Keratinocyte (primary cell): ENCODE measurements at regions not wholly inside any gene's neighbourhood (a gene's known extent, or its start where the extent isn't known, plus 50 kb on each side); places are given as distances from the start of the nearest gene placed in this dataset.
"Not testable (repeated sequence)": the region's sequence is repeated elsewhere in the genome, so short reads cannot be mapped to it uniquely, and the experiment has no call there.

ENCODE experiments used
- DNase-seq: peaks from one replicate; pipeline ENCODE4 v3.0.0-alpha.2; 2011; ENCODE audit warnings: low read depth, missing footprints, low spot score
- FAIRE-seq: peaks from 2 replicates; lab custom pipeline; 2011; peaks lifted over from hg19 to GRCh38; lab: Jason Lieb, UNC
- H2AFZ ChIP-seq: 2 replicates; pipeline ENCODE4 v1.6.0; 2012; ENCODE audit warnings: low read length, control low read depth, inconsistent platforms; ENCODE audit not compliant: control insufficient read depth
- H3K27ac ChIP-seq: 2 replicates; pipeline ENCODE4 v1.5.1; 2011; ENCODE audit warnings: low read length; ENCODE audit not compliant: control insufficient read depth, insufficient read depth
- H3K27me3 ChIP-seq: 3 replicates; pipeline ENCODE4 v1.6.0; 2011; ENCODE audit warnings: low read length; ENCODE audit not compliant: control insufficient read depth, insufficient read depth; ENCODE audit errors: extremely low read depth
- H3K36me3 ChIP-seq, 2 experiments: 2 replicates in 1 of 2; 3 replicates in 1 of 2; pipeline ENCODE4 v1.5.1; 2011; ENCODE audit warnings: low read length in 2 of 2, mild to moderate bottlenecking in 1 of 2; ENCODE audit not compliant: control insufficient read depth in 2 of 2, insufficient read depth in 2 of 2; ENCODE audit errors: extremely low read depth in 1 of 2
- H3K4me1 ChIP-seq: 3 replicates; pipeline ENCODE4 v1.5.1; 2011; ENCODE audit warnings: low read length; ENCODE audit not compliant: control insufficient read depth, insufficient read depth; ENCODE audit errors: extremely low read depth
- H3K4me2 ChIP-seq: 3 replicates; pipeline ENCODE4 v1.6.0; 2011; ENCODE audit warnings: low read depth, low read length; ENCODE audit not compliant: control insufficient read depth, insufficient read depth; ENCODE audit errors: extremely low read depth
- H3K4me3 ChIP-seq, 3 experiments: fragments of 200-600 bp in 1 of 3; sonication (generic) in 1 of 3; 2 replicates in 2 of 3; 3 replicates in 1 of 3; pipeline ENCODE4 v1.5.1; 2011 to 2016; ENCODE audit warnings: low read length in 3 of 3, mild to moderate bottlenecking in 3 of 3, control low read depth in 2 of 3, inconsistent platforms in 1 of 3, low read depth in 1 of 3, mixed read lengths in 1 of 3, mixed run types in 1 of 3, moderate library complexity in 1 of 3; ENCODE audit not compliant: control insufficient read depth in 2 of 3, insufficient read depth in 2 of 3; ENCODE audit errors: extremely low read depth in 1 of 3
- H3K79me2 ChIP-seq: 2 replicates; pipeline ENCODE4 v1.6.0; 2012; ENCODE audit warnings: low read length; ENCODE audit not compliant: control insufficient read depth, insufficient read depth
- H3K9ac ChIP-seq: 3 replicates; pipeline ENCODE4 v1.6.0; 2011; ENCODE audit warnings: low read length; ENCODE audit not compliant: control insufficient read depth, insufficient read depth; ENCODE audit errors: extremely low read depth
- H3K9me1 ChIP-seq: 3 replicates; pipeline ENCODE4 v1.6.0; 2011; ENCODE audit warnings: low read length; ENCODE audit not compliant: control insufficient read depth, insufficient read depth; ENCODE audit errors: extremely low read depth
- H3K9me3 ChIP-seq: 2 replicates; pipeline ENCODE4 v1.5.1; 2012; ENCODE audit warnings: low read depth, low read length; ENCODE audit not compliant: control insufficient read depth
- H4K20me1 ChIP-seq: 3 replicates; pipeline ENCODE4 v1.6.0; 2011; ENCODE audit warnings: low read length; ENCODE audit not compliant: control insufficient read depth, insufficient read depth; ENCODE audit errors: extremely low read depth
- EZH2 ChIP-seq: IDR thresholded peaks from one replicate; pipeline ENCODE4 v1.6.1; 2012; ENCODE audit warnings: inconsistent platforms, mild to moderate bottlenecking, low read length, moderate library complexity
- dilution Hi-C: fragments of 300-500 bp; cut with MboI; formaldehyde crosslinking; loops from one replicate; pipeline ENCODE4 v1.7.0; 2020; ENCODE audit warnings: low sequenced_read_pairs; ENCODE audit not compliant: extremely low pct_ligation_motif_present
- TF ChIP-seq, protein P1 (sequence below), 3 experiments: IDR thresholded peaks in 1 of 3; conservative IDR thresholded peaks in 1 of 3; optimal IDR thresholded peaks in 1 of 3; 2 replicates in 2 of 3; 3 replicates in 1 of 3; pipeline versions ENCODE3 to v1.5.1; 2011; ENCODE audit warnings: low read length in 3 of 3, mild to moderate bottlenecking in 3 of 3, moderate library complexity in 2 of 3, control low read depth in 1 of 3, inconsistent platforms in 1 of 3; ENCODE audit not compliant: insufficient read depth in 2 of 3; ENCODE audit errors: extremely low read depth in 1 of 3

DNA sequence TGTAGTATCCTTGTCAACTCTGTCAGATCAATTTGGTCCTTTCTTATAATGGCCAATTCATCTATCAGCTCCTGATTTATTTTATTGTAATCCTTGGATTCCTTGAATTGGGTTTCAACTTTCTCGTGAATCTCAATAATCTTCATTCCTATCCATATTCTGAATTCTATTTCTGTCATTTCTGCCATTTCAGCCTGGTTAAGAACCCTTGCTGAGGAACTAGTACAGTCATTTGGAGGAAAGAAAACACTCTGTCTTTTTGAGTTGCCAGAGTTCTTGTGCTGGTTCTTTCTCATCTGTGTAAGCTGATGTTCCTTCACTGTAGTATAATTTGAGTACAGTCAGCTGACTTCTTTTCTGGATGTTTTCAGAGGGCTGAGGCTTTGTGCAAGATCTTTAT is 84.5 kb downstream of the CETN3 start:
- FAIRE-seq (no peak), DNase-seq (no peak)
- Histone ChIP-seq H3K4me1 (no peaks in the 10 kb centered on the region), H3K9me3 (no peaks in the 10 kb centered on the region), H2AFZ (no peak overlapping the region), H3K4me3 (no peak overlapping the region), H3K79me2 (no peaks in the 10 kb centered on the region), H3K36me3 (no peaks in the 10 kb centered on the region), H3K27me3 (no peaks in the 10 kb centered on the region), H3K9ac (no peak overlapping the region), H4K20me1 (no peaks in the 10 kb centered on the region), H3K4me2 (no peak overlapping the region), H3K27ac (no peak overlapping the region), H3K9me1 (no peaks in the 10 kb centered on the region)
- TF ChIP-seq, protein P1, sequence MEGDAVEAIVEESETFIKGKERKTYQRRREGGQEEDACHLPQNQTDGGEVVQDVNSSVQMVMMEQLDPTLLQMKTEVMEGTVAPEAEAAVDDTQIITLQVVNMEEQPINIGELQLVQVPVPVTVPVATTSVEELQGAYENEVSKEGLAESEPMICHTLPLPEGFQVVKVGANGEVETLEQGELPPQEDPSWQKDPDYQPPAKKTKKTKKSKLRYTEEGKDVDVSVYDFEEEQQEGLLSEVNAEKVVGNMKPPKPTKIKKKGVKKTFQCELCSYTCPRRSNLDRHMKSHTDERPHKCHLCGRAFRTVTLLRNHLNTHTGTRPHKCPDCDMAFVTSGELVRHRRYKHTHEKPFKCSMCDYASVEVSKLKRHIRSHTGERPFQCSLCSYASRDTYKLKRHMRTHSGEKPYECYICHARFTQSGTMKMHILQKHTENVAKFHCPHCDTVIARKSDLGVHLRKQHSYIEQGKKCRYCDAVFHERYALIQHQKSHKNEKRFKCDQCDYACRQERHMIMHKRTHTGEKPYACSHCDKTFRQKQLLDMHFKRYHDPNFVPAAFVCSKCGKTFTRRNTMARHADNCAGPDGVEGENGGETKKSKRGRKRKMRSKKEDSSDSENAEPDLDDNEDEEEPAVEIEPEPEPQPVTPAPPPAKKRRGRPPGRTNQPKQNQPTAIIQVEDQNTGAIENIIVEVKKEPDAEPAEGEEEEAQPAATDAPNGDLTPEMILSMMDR (optimal IDR thresholded peaks at IDR 0.05 in 1 of 3, IDR thresholded peaks at IDR 0.05 in 1 of 3, conservative IDR thresholded peaks at IDR 0.05 in 1 of 3; ENCODE audit: extremely low read depth in 1 of 3, insufficient read depth in 2 of 3, low read length in 3 of 3): no peak
- no peak for TF ChIP-seq EZH2
- dilution Hi-C loops: no loop called here

- H3K9ac ChIP-seq, dilution Hi-C loops, H3K36me3 ChIP-seq, H4K20me1 ChIP-seq, DNase-seq, H3K9me3 ChIP-seq, H3K4me1 ChIP-seq, H3K79me2 ChIP-seq, H3K4me3 ChIP-seq, H3K4me2 ChIP-seq, H3K9me1 ChIP-seq, H2AFZ ChIP-seq, H3K27ac ChIP-seq, FAIRE-seq, H3K27me3 ChIP-seq: not testable (repeated sequence)
Measured at GRCh38 chr5:90320348-90320747, 89.2 kb downstream of the CETN3 start.

DNA sequence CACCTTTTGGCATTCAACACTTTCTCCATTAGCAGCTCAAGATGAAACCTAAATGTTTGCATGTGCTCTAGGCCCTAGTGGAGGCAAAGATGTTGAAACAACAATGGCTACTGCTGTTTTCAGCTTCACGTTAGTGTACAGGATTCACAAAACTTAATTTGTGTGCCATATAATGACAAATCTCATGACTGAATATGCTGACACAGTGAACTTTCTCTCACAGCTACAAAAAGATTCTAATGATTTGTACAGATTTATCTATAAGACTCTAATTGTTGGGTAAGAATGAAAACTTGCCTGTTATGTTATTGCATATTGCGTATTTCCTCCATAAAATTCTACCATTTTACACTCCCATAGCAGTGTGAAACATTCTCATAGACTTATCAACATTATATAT is 97.5 kb downstream of the CETN3 start:
- Histone ChIP-seq H4K20me1 (no peaks in the 10 kb centered on the region), H3K9me3 (no peaks in the 10 kb centered on the region), H3K36me3 (no peaks in the 10 kb centered on the region), H3K79me2 (no peaks in the 10 kb centered on the region), H3K9me1 (no peaks in the 10 kb centered on the region), H3K27me3 (no peaks in the 10 kb centered on the region), H3K27ac (no peak overlapping the region), H3K4me2 (no peak overlapping the region), H3K9ac (no peak overlapping the region), H3K4me1 (no peaks in the 10 kb centered on the region), H2AFZ (no peak overlapping the region), H3K4me3 (no peak overlapping the region)
- dilution Hi-C loops: no loop called here
- no peak for TF ChIP-seq EZH2
- TF ChIP-seq, protein P1 (optimal IDR thresholded peaks at IDR 0.05 in 1 of 3, IDR thresholded peaks at IDR 0.05 in 1 of 3, conservative IDR thresholded peaks at IDR 0.05 in 1 of 3; ENCODE audit: extremely low read depth in 1 of 3, insufficient read depth in 2 of 3, low read length in 3 of 3): no peak
- FAIRE-seq (no peak), DNase-seq (no peak)
